Gastrocnemius medialis (tissue), 4 donors: ENCODE measurements at regions not wholly inside any gene's neighbourhood (a gene's known extent, or its start where the extent isn't known, plus 50 kb on each side); places are given as distances from the start of the nearest gene placed in this dataset.

ENCODE experiments used
- POLR2A ChIP-seq, 2 donors: fragments of 450-650 bp; IDR thresholded peaks; one replicate each; pipeline ENCODE4 v1.6.1; 2017; ENCODE audit warnings: antibody characterized with exemption in 2 of 2, mild to moderate bottlenecking in 2 of 2, moderate library complexity in 2 of 2
- TF ChIP-seq, protein P1 (sequence below), 5 experiments: fragments of 450-650 bp in 3 of 5; fragments of 200-600 bp in 2 of 5; sonication (generic) in 2 of 5; IDR thresholded peaks in 4 of 5; conservative IDR thresholded peaks in 1 of 5; 1 replicate in 4 of 5; 2 replicates in 1 of 5; pipeline ENCODE4 v1.5.1; 2016 to 2019; ENCODE audit warnings: antibody characterized with exemption in 5 of 5, mild to moderate bottlenecking in 3 of 5, moderate library complexity in 3 of 5

DNA sequence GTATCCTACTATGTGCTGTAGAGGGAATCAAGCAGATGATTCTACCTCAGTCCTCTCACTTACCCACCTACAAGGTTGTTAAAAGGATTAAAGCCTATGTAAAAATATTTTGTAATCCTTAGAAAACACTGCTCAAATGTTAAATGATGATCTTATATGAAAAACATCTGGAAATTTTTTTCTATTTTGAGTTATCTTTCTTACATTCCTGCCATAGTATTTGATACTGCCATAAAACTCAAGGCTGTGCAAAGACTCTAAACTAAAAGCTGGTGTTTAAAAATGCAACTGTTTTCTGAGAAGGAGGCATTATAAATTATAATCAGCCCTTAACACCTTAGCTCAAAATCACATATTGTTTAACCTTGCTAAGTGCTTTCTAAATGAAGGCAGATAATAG is 474.2 kb downstream of the PRELID2 start:
- TF ChIP-seq, protein P1, sequence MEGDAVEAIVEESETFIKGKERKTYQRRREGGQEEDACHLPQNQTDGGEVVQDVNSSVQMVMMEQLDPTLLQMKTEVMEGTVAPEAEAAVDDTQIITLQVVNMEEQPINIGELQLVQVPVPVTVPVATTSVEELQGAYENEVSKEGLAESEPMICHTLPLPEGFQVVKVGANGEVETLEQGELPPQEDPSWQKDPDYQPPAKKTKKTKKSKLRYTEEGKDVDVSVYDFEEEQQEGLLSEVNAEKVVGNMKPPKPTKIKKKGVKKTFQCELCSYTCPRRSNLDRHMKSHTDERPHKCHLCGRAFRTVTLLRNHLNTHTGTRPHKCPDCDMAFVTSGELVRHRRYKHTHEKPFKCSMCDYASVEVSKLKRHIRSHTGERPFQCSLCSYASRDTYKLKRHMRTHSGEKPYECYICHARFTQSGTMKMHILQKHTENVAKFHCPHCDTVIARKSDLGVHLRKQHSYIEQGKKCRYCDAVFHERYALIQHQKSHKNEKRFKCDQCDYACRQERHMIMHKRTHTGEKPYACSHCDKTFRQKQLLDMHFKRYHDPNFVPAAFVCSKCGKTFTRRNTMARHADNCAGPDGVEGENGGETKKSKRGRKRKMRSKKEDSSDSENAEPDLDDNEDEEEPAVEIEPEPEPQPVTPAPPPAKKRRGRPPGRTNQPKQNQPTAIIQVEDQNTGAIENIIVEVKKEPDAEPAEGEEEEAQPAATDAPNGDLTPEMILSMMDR (IDR thresholded peaks at IDR 0.05 in 4 of 5, conservative IDR thresholded peaks at IDR 0.05 in 1 of 5), result no peak
- no peak for TF ChIP-seq POLR2A (IDR thresholded peaks at IDR 0.05)
